OCI-LY1 (cell line): ENCODE measurements at regions not wholly inside any gene's neighbourhood (a gene's known extent, or its start where the extent isn't known, plus 50 kb on each side); places are given as distances from the start of the nearest gene placed in this dataset.

ENCODE experiments used
- H2AFZ ChIP-seq: fragments of 200-600 bp; sonication (generic), shearing (Covaris generic); 2 replicates; pipeline ENCODE4 v1.6.0; 2014; ENCODE audit warnings: antibody characterized with exemption, mild to moderate bottlenecking, low read length
- H3F3A ChIP-seq: fragments of 200-600 bp; sonication (generic), shearing (Covaris generic); 2 replicates; pipeline ENCODE4 v1.6.0; 2014; ENCODE audit warnings: mild to moderate bottlenecking, antibody characterized with exemption, low read length, moderate library complexity; ENCODE audit not compliant: insufficient read depth
- H3K27ac ChIP-seq: fragments of 200-600 bp; sonication (generic); 2 replicates; pipeline ENCODE4 v1.5.1; 2014; ENCODE audit warnings: low read length, mixed run types, mild to moderate bottlenecking, low read depth; ENCODE audit not compliant: poor library complexity, severe bottlenecking
- H3K27me3 ChIP-seq: fragments of 200-600 bp; sonication (generic); 2 replicates; pipeline ENCODE4 v1.6.0; 2014; ENCODE audit warnings: antibody characterized with exemption, mild to moderate bottlenecking, low read length, moderate library complexity; ENCODE audit not compliant: insufficient read depth
- H3K36me3 ChIP-seq: fragments of 200-600 bp; sonication (generic); 2 replicates; pipeline ENCODE4 v1.6.1; 2014; ENCODE audit warnings: mild to moderate bottlenecking, antibody characterized with exemption, low read length, moderate library complexity, mixed read lengths; ENCODE audit not compliant: insufficient read depth
- H3K4me1 ChIP-seq: fragments of 200-600 bp; sonication (generic); 2 replicates; pipeline ENCODE4 v1.5.1; 2014; ENCODE audit warnings: mild to moderate bottlenecking, low read length, moderate library complexity; ENCODE audit not compliant: insufficient read depth, severe bottlenecking
- H3K4me2 ChIP-seq: fragments of 200-600 bp; sonication (generic), shearing (Covaris generic); 2 replicates; pipeline ENCODE4 v1.6.1; 2014; ENCODE audit warnings: low read length
- H3K4me3 ChIP-seq: fragments of 200-600 bp; sonication (generic); 2 replicates; pipeline ENCODE4 v1.5.1; 2014; ENCODE audit warnings: low read length, low read depth, mild to moderate bottlenecking, mixed read lengths; ENCODE audit not compliant: poor library complexity, severe bottlenecking
- H3K79me2 ChIP-seq: fragments of 200-600 bp; shearing (Covaris generic); 2 replicates; pipeline ENCODE4 v1.6.1; 2016; ENCODE audit warnings: mixed run types, low read length, mixed read lengths; ENCODE audit not compliant: insufficient read depth
- H3K9ac ChIP-seq: fragments of 200-600 bp; sonication (generic), shearing (Covaris generic); 2 replicates; pipeline ENCODE4 v1.6.1; 2014; ENCODE audit warnings: mild to moderate bottlenecking, low read length, mixed read lengths
- H3K9me2 ChIP-seq: fragments of 200-600 bp; sonication (generic), shearing (Covaris generic); 2 replicates; pipeline ENCODE4 v1.6.1; 2014; ENCODE audit warnings: low read depth, mild to moderate bottlenecking, low read length, mixed read lengths
- H3K9me3 ChIP-seq: fragments of 200-600 bp; shearing (Covaris generic); 2 replicates; pipeline ENCODE4 v1.6.1; 2014; ENCODE audit warnings: low read length, mixed read lengths
- H4K20me1 ChIP-seq: fragments of 200-600 bp; sonication (generic), shearing (Covaris generic); 2 replicates; pipeline ENCODE4 v1.6.0; 2016; ENCODE audit warnings: mild to moderate bottlenecking, low read length; ENCODE audit not compliant: insufficient read depth
- CTCF ChIP-seq: fragments of 200-600 bp; sonication (generic), shearing (Covaris generic); IDR thresholded peaks from 2 replicates; pipeline ENCODE4 v1.5.1; 2017; ENCODE audit warnings: mild to moderate bottlenecking, antibody characterized with exemption, low read length, moderate library complexity, mixed read lengths
- EZH2 ChIP-seq: fragments of 200-600 bp; sonication (generic), shearing (Covaris generic); IDR thresholded peaks from 2 replicates; pipeline ENCODE4 v1.8.0; 2017; ENCODE audit warnings: borderline replicate concordance, mixed run types, mild to moderate bottlenecking, antibody characterized with exemption, low read length, moderate library complexity, mixed read lengths

- Histone ChIP-seq H3K4me2 (no peak overlapping the region), H3F3A (no peaks in the 10 kb centered on the region), H3K27me3 (no peaks in the 10 kb centered on the region), H3K9ac (no peak overlapping the region), H3K36me3 (no peaks in the 10 kb centered on the region), H3K27ac (no peak overlapping the region), H2AFZ (no peak overlapping the region), H4K20me1 (no peaks in the 10 kb centered on the region), H3K9me2 (no peaks in the 10 kb centered on the region), H3K4me3 (no peak overlapping the region), H3K4me1 (no peaks in the 10 kb centered on the region), H3K79me2 (no peaks in the 10 kb centered on the region), H3K9me3 (no peaks in the 10 kb centered on the region)
- no peak for TF ChIP-seq CTCF
- no peak for TF ChIP-seq EZH2
These were observed 66.0 kb upstream of the KIRREL3 start for GRCh38 chr11:127066401-127067090.

- H3K9ac ChIP-seq, result no peak overlapping the region
- no peak overlapping the region for H3K27ac ChIP-seq
- no peak overlapping the region for H3K4me3 ChIP-seq
- no peaks in the 10 kb centered on the region for H3K27me3 ChIP-seq
- H4K20me1 ChIP-seq, result no peaks in the 10 kb centered on the region
- no peak overlapping the region for H2AFZ ChIP-seq
- H3K79me2 ChIP-seq, result no peaks in the 10 kb centered on the region
- no peaks in the 10 kb centered on the region for H3K4me1 ChIP-seq
- H3F3A ChIP-seq, result no peaks in the 10 kb centered on the region
- H3K9me3 ChIP-seq, result no peaks in the 10 kb centered on the region
- H3K9me2 ChIP-seq, result no peaks in the 10 kb centered on the region
- no peaks in the 10 kb centered on the region for H3K36me3 ChIP-seq
- no peak overlapping the region for H3K4me2 ChIP-seq
- TF ChIP-seq EZH2 (no peak), CTCF (no peak)
These were observed 62.7 kb upstream of the KIRREL3 start for GRCh38 chr11:127063241-127063640.

GRCh38 chr11:127061947-127062346, 61.4 kb upstream of the KIRREL3 start:
- H4K20me1 ChIP-seq, result no peaks in the 10 kb centered on the region
- no peaks in the 10 kb centered on the region for H3F3A ChIP-seq
- no peaks in the 10 kb centered on the region for H3K4me1 ChIP-seq
- no peak overlapping the region for H2AFZ ChIP-seq
- H3K4me3 ChIP-seq, result no peak overlapping the region
- H3K27ac ChIP-seq, result no peak overlapping the region
- no peaks in the 10 kb centered on the region for H3K27me3 ChIP-seq
- H3K9me3 ChIP-seq, result no peaks in the 10 kb centered on the region
- no peaks in the 10 kb centered on the region for H3K36me3 ChIP-seq
- H3K79me2 ChIP-seq, result no peaks in the 10 kb centered on the region
- TF ChIP-seq CTCF, result no peak
- TF ChIP-seq EZH2, result no peak
- H3K9me2 ChIP-seq, result no peaks in the 10 kb centered on the region
- H3K4me2 ChIP-seq, result no peak overlapping the region
- H3K9ac ChIP-seq, result no peak overlapping the region
